Left hindlimb (tissue), 1 donor: ENCODE measurements at regions not wholly inside any gene's neighbourhood (a gene's known extent, or its start where the extent isn't known, plus 50 kb on each side); places are given as distances from the start of the nearest gene placed in this dataset.
"Not testable (repeated sequence)": the region's sequence is repeated elsewhere in the genome, so short reads cannot be mapped to it uniquely, and the experiment has no call there.

Experiments used
- DNase-seq: peaks from one replicate; pipeline ENCODE4 v3.0.0-alpha.2; 2018

DNA sequence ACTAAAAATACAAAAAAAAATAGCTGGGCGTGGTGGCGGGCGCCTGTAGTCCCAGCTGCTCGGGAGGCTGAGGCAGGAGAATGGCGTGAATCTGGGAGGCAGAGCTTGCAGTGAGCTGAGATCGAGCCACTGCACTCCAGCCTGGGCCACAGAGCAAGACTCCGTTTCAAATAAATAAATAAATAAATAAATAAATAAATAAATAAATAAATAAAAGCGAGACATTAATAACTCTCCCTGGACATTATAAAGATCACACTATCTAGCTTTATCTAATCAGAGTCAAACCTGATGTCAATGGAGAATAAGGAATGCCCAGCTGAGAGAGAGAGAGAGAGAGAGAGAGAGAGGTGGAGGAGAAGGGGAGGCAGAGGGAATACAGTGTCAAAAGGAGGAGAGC lies 476.2 kb downstream of the FBXO15 start:
- not testable (repeated sequence) for DNase-seq

DNA sequence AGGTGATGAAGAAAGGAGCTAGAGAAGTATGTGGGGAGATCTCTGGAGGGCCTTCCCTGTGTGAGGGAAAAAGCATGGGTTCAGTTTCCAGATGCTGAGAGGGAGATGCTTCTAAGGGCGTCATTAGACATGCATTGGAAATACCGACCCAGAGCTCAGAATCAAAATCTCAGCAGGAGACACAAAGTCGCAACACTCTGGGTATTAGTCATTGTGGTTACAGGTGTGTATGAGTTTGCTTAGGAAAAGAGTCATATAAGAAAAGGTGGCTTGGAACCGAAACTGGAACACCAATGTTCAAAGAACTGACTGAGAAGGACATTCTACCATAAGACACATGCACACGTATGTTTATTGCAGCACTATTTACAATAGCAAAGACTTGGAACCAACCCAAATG lies 477.1 kb downstream of the FBXO15 start:
- DNase-seq = no peak

DNA sequence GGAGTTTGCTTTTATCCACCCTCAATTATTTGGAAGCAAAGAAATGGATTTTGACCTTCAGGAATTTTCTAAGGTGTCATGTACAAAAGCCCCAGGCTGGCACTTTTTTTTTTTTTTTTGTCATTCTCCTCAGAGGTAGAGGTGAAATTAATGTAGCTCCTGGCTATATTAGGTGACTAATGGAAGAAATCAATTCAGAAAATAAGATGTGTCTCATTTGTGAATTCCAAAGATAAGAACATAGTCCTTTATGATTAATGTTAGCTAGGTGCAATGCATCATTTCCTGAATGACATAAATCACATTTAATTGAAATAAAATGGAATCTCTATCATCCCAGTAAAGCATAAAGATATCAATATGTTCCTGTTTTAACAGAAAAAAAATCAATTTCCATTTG lies 477.6 kb downstream of the FBXO15 start:
- no peak for DNase-seq

DNA sequence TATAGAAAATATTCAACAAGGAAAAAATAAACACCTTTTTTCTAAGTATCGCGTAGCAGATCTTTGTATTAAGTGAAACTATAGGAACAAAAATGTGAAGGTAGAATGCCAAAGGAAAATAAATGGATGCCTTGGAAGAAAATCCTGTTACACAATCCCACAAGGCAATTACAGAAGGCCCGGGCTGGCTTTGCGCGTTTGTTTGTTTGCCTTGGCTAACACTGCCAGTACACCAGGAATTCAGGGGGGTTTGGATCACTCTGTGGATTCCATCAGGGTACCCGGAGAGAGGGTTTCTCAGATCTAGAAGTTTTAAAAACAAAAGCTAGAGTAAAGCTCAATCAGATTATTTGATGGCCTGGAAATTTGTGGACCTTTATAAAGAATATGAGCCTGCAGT lies 478.3 kb downstream of the FBXO15 start:
- DNase-seq = no peak

DNA sequence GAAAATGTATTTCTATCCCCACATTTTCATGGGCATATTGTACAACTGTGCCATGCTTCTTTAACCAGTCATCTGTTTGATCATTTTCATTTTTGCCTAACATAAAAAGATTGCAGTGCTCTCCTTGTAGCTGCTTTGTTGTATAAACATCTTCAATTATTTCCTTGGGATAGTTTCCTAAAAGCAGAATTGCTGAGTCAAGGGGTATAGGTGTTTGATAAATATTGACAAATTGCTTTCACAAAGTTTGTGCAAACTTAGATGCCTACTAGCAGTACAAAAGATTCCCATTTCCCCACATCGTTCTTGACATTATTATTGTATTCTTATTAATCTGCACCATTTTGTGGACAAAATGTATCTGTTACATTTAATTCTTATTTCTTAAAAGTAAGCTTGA lies 479.6 kb downstream of the FBXO15 start:
- DNase-seq = no peak

DNA sequence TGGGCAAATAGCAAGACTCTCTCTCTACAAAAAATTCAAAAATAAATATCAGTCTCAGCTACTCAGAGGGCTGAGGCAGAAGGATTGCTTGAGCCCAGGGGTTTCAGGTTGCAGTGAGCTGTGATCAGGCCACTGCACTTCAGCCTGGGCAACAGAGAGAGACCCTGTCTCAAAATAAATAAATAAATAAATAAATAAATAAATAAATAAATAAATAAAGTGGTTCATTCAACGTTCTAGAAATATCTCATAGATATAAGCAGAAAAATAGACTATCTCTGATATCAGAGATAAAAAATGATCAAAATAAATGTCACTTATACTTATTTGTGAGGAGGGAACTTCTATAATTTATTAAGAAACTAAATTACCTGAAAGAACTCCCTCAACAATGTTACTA lies 480.9 kb downstream of the FBXO15 start:
- no peak for DNase-seq

DNA sequence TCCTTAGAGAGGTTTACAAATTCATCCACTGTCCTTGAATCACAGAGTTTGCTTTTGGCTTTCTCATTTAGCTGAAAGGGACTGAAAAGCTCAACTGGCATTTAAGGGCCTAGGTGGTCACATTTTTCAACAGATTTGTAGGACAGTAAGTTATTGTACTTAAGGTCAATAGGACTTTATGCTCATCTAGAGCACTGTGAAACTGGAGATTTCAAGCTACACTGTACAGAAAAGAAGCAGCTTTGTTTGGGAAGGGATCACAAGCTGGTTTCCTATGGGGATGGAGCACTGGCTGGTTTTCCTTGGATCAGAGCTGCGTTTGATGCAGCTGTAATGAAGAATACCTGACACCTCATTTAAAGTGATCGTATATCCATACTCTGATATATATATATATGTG lies 482.7 kb downstream of the FBXO15 start:
- no peak for DNase-seq

DNA sequence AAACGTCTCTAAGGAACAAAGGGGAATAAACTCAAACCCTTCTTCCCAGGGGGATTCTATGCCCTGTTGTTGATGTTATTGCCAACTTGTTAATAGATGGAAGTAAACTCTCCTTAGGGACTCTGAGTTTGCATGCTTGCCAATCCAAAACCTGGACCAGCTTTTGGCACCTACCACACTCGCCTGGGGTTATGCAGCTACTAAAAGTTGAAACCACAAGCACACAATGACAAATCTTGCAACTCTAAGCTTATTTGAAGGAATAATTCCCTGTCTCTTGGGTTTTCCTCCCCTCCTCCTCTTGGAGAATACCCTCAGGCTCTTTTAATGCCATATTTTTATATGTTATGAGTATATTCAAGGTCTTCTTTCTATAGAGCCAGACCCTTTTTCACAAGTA lies 484.1 kb downstream of the FBXO15 start:
- DNase-seq = no peak

DNA sequence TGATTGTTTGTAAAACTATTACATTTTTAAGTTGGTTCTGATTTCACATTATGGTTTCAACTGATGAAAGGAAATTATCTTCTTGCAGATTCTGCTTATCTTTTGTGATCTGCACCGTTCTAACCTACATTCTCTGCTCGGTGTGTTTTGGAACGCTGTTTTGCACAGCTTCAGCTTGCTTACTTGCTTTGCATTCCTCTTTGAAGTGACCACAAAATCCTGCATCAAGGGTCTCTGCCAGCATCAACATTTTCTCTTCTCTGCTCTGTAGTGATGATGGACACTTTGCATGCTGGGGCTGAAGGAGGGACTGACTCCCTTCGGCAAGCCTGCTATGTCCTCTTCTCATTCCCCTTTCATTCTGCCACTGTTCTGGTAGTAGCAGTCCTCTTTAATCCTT lies 485.2 kb downstream of the FBXO15 start:
- DNase-seq = no peak

DNA sequence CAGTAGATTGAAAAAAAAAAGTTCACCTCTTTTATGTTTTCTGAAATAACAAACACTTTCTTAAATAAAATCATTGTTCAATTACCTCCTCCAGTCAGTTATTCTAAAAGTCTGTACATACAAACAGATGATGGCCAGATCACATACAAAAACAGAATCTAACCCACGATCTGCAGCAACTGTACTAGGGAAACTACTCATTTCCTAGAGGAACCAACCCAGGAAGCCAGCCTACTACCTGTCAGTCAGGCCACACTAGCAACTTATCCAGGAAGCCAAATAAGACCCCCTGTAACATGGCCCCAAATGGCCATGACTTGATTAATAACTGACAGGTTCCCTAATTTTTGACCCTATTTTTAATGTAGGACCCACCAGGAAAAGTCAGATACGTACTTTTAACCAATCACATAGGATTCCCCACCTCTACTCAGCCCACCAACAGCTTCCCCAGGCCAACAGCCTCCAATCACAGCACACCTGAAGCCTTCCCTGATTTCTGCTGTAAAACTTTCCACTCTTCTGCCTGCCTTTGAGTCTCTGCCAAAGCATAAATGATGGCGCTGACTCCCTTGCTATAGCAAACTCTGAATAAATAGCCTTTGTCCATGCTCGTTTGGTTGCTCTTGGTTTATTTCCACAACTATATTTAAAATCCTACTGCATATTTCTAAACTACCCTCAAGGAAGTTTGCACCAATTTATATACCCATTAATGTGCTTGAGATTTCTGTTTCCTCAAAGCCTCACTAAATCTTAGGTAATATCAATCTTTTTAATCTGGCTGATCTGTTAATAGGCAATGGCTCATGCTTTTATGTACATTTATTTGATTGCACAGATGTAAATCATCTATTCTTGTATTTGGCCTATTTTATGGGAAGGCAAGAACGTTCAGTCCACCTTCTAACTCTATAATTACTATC lies 486.4 kb downstream of the FBXO15 start:
- DNase-seq = no peak

DNA sequence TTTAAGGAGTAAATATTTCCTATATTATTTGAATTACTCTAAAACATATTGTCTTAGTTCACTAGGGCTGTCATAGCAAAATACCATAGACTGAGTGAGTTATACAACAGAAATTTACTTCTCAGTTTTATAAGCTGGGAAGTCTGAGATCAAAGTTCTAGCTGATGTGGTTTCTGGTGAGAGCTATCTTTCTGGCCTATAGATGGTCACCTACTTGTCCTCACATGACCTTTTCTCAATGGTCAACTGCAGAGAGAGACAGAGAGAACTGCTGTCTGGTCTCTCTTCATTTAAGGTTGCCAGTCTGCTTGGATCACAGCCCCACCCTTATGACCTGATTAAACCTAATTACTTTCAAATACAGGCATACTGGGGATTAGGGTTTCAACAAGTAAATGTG lies 490.9 kb downstream of the FBXO15 start:
- no peak for DNase-seq

DNA sequence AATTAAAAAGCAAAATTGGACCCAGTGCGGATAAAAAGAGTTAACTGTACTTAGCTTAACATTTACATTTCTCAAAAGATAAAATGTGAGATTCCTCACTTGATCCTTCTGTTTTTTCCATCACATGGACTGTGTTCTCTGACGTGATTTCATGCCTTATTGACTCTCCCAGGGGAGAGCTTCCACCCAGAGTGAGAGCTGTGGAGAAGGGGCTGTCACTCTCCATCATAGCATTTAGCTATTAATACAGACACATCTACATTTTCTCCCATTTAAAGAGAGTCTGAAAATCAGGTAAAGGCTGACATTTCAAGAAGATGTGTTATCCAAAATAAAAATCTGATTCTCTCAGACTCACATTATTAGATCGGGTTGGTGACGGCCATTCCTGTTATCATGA lies 493.8 kb downstream of the FBXO15 start:
- DNase-seq = no peak

DNA sequence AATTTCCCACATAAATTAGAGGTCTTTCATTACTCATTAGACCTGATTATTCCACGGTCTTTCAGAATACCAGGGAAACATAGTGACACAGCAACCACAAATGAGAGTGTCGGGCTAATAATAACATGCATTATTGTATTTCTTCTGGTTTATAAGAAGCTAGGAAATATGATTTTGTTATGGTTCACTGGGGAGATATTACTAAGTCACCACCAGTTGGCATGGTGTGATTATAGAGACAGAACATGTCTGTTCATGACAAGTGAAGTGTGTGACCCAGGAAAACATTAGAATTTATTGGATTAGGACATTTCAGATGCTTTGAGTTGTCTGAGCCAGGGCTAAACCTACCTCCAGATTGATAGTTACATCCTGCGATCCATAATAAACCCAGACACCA lies 494.4 kb downstream of the FBXO15 start:
- DNase-seq = no peak

DNA sequence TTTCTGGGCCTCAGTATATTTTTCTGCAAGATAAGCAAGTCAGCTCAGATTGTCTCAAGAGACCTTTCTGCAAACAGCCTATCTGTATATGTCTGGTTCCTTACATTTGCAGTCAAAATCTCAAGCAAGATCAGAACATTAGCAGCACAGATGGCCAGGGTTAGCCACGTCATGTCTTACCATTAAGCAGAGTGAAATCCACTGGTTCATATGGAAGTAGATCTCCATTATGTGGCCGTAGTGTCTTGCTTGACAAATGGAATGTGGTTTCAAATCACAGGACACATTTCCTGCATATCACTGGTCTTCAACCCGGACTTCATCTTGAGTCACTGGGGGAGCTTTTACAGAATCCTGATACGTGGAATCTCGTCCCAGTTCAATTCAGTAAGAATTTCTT lies 500.2 kb downstream of the FBXO15 start:
- DNase-seq = no peak

DNA sequence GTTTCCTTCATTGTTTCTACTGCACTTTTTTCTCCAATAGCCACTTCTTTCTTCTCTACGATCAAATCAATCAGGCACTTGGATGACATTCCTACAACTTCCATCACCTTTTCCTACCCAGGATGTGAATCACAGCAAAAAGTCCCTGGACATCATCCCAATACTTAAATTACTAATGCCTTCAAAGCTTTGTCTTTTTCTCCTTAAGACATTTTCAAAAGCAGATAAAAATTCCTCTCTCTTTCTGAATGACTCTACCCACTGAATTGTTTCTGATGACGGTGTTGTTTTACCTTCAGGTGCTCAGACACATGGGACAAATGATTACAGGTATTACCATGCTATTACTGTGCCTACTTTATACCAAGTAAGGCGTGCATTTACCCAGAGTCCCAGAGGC lies 500.9 kb downstream of the FBXO15 start:
- DNase-seq = no peak

DNA sequence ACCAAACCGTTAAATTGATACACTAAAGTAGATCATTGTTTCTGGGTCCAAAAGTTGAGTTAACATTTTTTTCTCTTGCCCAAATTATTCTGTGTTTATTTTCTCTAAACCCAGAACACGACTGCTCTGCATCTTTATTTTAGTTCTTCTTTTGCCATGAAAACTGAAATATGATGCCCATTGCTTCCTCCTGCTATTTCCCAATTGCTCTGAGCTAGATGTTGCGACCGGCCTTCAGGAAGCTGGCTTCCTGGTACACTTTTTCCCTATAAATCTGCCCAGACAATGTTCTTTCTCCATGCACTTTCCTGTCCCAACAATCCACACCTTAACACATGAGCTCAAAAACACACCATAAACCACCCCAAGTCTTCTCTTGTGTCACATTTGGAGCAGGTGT lies 501.4 kb downstream of the FBXO15 start:
- no peak for DNase-seq

DNA sequence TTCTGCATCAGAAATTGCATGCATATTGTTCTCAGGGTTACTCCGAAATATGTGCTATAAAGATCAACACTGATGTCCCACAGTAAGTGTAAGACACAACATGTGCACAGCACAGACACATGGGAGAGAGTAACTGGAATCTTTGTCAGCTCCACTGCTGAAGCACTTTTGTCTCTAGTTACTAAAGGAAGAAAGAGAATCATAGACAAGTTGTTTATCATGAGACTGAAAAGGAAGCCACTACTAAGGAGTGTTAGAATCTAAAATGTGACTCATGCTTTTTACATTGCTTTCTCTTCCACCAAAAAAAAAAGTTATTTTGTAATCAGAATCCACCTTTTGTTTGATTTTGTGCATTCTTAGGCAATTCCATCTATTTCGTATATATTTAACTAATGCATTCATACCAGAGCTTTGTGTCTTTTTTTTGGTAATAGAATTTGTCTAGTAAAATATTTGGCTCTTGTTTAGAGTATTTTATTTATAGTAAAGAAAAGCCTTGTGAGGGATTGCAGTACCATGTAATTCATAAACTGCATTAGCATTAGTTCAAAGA lies 502.4 kb downstream of the FBXO15 start:
- DNase-seq = no peak

DNA sequence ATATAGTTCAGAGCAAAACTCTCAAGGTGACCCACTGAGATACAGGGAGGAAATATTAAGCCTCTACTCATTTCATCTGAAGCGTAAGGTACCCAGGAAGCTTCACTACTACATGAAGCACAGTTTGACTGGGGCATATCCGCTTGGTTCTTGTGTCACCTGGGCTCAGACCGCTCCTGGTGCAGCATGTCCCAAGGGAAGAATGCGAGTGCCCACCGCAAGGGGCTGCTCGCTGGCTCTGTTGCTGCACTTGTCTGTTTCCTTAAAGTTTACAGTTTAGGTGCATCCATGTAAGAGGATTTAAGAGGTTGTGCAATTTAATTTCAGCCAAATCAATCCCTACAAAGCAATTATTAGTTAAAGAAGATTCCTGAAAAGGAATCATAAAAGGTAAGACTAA lies 507.8 kb downstream of the FBXO15 start:
- DNase-seq = no peak

DNA sequence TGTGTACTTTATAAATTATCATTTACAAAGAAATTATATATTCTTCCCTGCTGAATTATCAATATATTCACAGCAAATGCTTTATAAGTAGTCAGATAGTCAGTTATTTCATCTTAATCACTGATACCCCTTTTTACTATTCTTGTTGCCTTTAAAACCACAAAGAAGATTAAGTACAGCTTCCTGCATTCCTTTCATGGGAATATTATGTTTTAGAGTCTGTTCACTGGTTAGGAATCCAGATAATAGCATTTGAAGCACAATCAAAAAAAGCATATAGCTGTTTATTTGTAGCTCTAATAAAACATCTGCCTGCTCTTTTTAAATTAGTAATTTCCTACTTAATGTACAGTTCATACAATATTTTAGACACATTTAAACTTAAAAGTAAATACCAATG lies 508.9 kb downstream of the FBXO15 start:
- no peak for DNase-seq

DNA sequence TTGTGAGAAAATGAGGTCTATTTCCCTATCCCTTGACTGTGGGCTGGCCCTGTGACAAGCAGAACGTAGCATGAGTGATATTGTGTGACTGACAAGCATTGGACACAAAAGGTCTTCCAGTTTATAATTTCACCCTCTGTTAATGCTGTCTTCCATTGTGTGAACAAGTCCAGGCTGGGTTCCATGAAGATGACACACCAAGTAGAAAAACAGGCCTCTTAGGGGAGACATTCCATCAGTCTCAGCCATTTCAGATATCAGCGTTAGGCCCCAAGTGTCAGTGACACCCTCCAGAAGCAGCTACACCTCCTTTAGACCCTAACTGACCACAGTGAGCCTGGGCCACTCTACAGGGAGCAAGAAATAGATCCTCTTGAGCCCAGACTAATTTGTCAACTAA lies 511.3 kb downstream of the FBXO15 start:
- DNase-seq = no peak

DNA sequence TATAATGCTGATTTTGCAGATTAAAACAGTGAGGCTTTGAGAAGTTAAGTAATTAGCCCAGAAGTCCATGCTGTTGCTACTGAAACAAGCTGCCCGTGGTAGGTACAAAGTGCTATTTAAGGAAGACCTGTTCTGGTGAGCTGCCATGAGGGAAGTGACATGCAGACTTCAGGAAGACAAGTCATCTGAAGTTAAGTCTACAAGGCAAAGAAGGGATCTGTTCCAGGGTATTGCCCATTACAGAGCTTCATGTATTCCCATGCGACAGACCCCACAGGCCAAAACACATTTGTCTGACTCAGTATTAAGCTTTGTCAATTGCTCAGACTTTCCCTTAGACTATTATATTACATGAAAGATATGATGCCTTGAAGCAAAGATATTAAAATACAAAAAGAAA lies 520.8 kb downstream of the FBXO15 start:
- no peak for DNase-seq

DNA sequence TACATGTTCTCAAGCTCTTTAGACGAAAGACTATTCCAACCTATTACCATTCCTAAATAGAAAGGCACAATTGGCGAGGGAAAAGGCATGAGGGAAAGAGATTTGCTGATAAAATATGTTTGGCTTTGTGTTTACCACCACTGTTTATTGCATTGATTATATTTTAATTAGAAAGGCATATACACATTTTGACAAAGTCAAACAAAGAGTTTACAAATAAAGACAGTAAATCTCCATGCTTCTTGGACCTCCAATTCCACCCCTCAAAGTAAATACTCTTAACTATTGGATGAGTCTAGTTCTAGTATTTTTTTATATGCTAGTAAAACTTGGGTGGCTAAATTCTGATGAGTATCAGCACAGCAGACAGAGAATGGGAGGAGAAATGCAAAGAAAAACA lies 521.4 kb downstream of the FBXO15 start:
- no peak for DNase-seq

DNA sequence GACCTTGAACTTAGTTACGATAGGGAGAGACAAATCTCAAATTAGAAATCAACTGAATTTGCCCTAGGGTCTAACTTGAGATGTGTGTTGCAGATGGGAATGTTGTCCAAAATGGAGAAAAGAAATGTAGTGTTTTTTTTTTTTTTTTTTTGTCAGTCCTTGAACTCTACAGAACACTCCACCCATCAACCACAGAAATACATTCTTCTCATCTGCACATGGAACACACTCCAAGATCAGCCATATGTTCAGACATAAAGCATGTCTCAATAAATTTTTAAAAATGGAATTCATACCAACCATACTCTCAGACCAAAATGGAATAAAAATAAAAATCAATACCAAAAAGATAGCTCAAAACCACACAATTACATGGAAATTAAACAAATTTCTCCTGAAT lies 526.5 kb downstream of the FBXO15 start:
- no peak for DNase-seq

DNA sequence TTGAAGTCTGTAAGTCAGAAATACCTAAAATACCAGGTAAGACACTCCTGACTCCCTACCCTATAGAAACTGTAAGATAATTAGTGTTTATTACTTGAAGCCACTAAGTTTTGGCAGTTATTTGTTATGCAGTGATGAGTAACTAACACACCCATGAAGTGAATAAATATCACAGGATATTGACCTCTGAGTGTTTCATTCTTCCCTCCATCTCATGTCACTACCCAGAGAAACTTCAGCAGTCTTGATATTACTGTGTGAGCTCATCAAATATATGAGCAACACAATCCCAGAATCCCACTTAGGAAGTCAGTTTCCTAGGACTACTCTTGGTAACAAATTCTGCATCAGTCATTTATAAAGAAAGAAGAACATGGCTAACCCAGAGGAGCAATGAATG lies 529.7 kb downstream of the FBXO15 start:
- no peak for DNase-seq

DNA sequence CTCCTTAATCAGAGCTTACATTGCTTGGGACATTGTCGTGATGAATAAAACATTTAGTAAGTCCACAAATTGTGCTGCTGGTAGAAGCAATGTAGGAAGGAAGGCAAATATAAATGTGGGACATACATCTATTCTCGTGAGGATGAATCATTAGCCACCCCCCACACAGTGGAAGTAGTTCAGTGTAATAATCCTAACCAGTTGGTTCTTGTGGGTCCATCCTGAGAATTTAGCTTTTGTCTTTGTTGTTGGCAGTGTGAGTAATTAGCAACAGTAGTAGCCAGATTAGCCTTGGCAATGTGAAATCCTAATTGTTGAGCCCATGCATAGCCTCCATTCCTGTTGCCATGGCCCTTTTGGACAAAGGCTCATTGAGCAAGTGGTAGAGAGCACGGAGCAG lies 532.1 kb downstream of the FBXO15 start:
- no peak for DNase-seq
